Adipose tissue (tissue), 3 donors: ENCODE measurements at regions not wholly inside any gene's neighbourhood (a gene's known extent, or its start where the extent isn't known, plus 50 kb on each side); places are given as distances from the start of the nearest gene placed in this dataset.

Source experiments
- H3K27ac ChIP-seq: one replicate; pipeline ENCODE4 v1.5.1; 2013; ENCODE audit warnings: low read depth, low read length
- WGBS, 3 donors: extraction: QIAGEN DNeasy Blood & Tissue Kit; methylation state at CpG; one replicate each; pipeline ENCODE4 v1.1.7; 2013; 5-methylcytosine and 5-hydroxymethylcytosine counted together
- donor health status: healthy with polysubstance abuse.
- donor health status: Bipolar disorder and iron deficiency.
- donor health status: healthy.

- H3K27ac ChIP-seq: no peak overlapping the region
- 50 to 65% (median 60%) methylated on average over 2 of the region's 2 CpGs for WGBS, 3 donors
Observed at GRCh38 chr13:79799059-79799867, 318.3 kb downstream of the NDFIP2 start.

- 79 to 90% (median 86%) methylated on average over 2 of the region's 2 CpGs for WGBS, 3 donors
- H3K27ac ChIP-seq: no peak overlapping the region
Observed at GRCh38 chr13:79796136-79796535, 315.2 kb downstream of the NDFIP2 start.

- WGBS, 3 donors: 54 to 69% (median 64%) methylated on average over 1 of the region's 1 CpG
- no peak overlapping the region for H3K27ac ChIP-seq
Observed at GRCh38 chr13:79794931-79795330, 314.0 kb downstream of the NDFIP2 start.

GRCh38 chr13:79792716-79793115 is 311.8 kb downstream of the NDFIP2 start:
- no peak overlapping the region for H3K27ac ChIP-seq

- no peak overlapping the region for H3K27ac ChIP-seq
- 93 to 98% (median 93%) methylated on average over 2 of the region's 2 CpGs for WGBS, 3 donors
Observed at GRCh38 chr13:79791471-79792042, 310.6 kb downstream of the NDFIP2 start.

- 81 to 96% (median 81%) methylated on average over 4 of the region's 4 CpGs for WGBS, 3 donors
- no peak overlapping the region for H3K27ac ChIP-seq
Observed at GRCh38 chr13:79786176-79786575, 305.2 kb downstream of the NDFIP2 start.

- WGBS, 3 donors: 42 to 61% (median 61%) methylated on average over 14 of the region's 14 CpGs
- H3K27ac ChIP-seq: no peak overlapping the region
Observed at GRCh38 chr13:79782541-79783205, 301.7 kb downstream of the NDFIP2 start.

- 86 to 94% (median 90%) methylated on average over 5 of the region's 5 CpGs for WGBS, 3 donors
- no peak overlapping the region for H3K27ac ChIP-seq
Observed at GRCh38 chr13:79781829-79782540, 301.0 kb downstream of the NDFIP2 start.

GRCh38 chr13:79780240-79780639 is 299.3 kb downstream of the NDFIP2 start:
- WGBS, 3 donors: 63 to 89% (median 67%) methylated on average over 3 of the region's 3 CpGs
- H3K27ac ChIP-seq: no peak overlapping the region

GRCh38 chr13:79779761-79780160 is 298.8 kb downstream of the NDFIP2 start:
- WGBS, 3 donors: 14 to 78% (median 21%) methylated on average over 1 of the region's 1 CpG
- H3K27ac ChIP-seq: no peak overlapping the region

- 53 to 94% (median 84%) methylated on average over 4 of the region's 4 CpGs for WGBS, 3 donors
- no peak overlapping the region for H3K27ac ChIP-seq
Observed at GRCh38 chr13:79778741-79779460, 297.9 kb downstream of the NDFIP2 start.

GRCh38 chr13:79777504-79777903 is 296.5 kb downstream of the NDFIP2 start:
- H3K27ac ChIP-seq: no peak overlapping the region
- WGBS, 3 donors: 87 to 96% (median 92%) methylated on average over 2 of the region's 2 CpGs

- H3K27ac ChIP-seq: no peak overlapping the region
- WGBS, 3 donors: 66 to 89% (median 82%) methylated on average over 3 of the region's 3 CpGs
Observed at GRCh38 chr13:79776531-79777295, 295.8 kb downstream of the NDFIP2 start.

GRCh38 chr13:79775830-79776229 is 294.9 kb downstream of the NDFIP2 start:
- whole genome bisulfite sequencing, 3 donors: 12 to 15% (median 15%) methylated on average over 1 of the region's 1 CpG
- no peak overlapping the region for H3K27ac ChIP-seq

GRCh38 chr13:79772811-79773210 is 291.9 kb downstream of the NDFIP2 start:
- 30 to 47% (median 41%) methylated on average over 1 of the region's 1 CpG for WGBS, 3 donors
- H3K27ac ChIP-seq: no peak overlapping the region

- H3K27ac ChIP-seq: no peak overlapping the region
Observed at GRCh38 chr13:79771493-79771892, 290.5 kb downstream of the NDFIP2 start.

- H3K27ac ChIP-seq: no peak overlapping the region
- WGBS, 3 donors: 74 to 94% (median 85%) methylated on average over 1 of the region's 1 CpG
Observed at GRCh38 chr13:79770056-79770455, 289.1 kb downstream of the NDFIP2 start.

GRCh38 chr13:79767126-79767525 is 286.2 kb downstream of the NDFIP2 start:
- no peak overlapping the region for H3K27ac ChIP-seq
- 62 to 82% (median 82%) methylated on average over 2 of the region's 2 CpGs for WGBS, 3 donors
